ENCODE measurements at regions not wholly inside any gene's neighbourhood (a gene's known extent, or its start where the extent isn't known, plus 50 kb on each side); places are given as distances from the start of the nearest gene placed in this dataset.
"Not testable (repeated sequence)": the region's sequence is repeated elsewhere in the genome, so short reads cannot be mapped to it uniquely, and the experiment has no call there.

- DNase-seq = no peak
Observed at GRCh38 chr14:27267876-27268275, 670.0 kb upstream of the NOVA1 start.

GRCh38 chr14:27270716-27271115, 672.9 kb upstream of the NOVA1 start:
- DNase-seq = no peak

DNA sequence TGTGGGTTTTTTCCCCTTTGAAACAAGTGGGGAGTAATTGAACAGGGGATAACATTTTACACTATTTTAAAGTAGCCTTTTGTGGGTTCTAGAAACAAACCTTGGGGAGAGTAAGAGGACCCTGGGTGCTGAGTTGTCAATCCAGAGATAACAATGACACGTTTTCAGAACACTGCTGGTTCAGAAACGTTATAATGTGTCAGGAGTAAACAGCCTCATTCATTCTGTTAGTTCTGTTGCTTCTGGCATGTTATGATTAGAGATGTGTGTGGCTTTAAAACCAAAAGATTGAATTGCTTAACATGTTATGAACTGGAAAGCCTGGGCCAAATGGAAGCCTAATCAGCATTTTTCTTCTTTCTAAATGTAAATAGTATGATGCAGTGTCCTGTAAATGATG, 680.5 kb upstream of the NOVA1 start:
- DNase-seq = no peak

GRCh38 chr14:27305441-27305945, 707.7 kb upstream of the NOVA1 start:
- DNase-seq = no peak

DNA sequence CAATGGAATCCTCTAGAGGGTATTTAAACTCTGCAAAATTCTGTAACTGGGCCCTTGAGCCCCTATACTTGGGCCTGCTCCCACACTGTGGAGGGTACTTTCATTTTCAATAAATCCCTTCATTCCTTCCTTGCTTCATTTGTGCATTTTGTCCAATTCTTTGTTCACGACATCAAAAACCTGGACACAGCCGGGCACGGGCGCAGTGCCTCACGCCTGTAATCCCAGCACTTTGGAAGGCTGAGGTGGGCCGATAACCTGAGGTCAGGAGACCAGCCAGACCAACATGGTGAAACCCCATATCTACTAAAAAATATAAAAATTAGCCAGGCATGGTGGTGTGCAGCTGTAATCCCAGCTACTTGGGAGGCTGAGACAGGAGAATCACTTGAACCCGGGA, 714.9 kb upstream of the NOVA1 start:
- DNase-seq = not testable (repeated sequence)

DNA sequence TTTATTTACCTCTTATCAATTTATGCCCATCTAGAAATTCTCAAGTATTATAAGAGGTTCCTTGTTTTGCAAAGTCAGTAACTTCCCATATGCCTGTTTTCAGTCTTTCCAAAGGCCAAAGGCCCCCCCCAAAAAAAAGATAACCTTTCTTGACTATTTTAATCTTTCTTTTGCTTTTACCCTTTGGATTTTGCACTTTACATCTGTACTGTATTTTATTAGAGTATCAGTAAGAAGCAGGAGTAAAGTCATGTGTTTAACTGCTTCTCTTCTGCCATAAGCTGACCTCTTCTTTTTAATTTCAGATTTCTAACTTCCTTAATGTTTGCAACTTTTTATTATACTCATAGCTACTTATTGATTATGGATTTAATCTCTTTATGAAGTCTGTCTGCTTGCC, 716.4 kb upstream of the NOVA1 start:
- DNase-seq = no peak

- no peak for DNase-seq
Observed at GRCh38 chr14:27315477-27315876, 717.6 kb upstream of the NOVA1 start.

- no peak for DNase-seq
Observed at GRCh38 chr14:27315947-27316346, 718.1 kb upstream of the NOVA1 start.

- no peak for DNase-seq
Observed at GRCh38 chr14:27318774-27319420, 721.1 kb upstream of the NOVA1 start.

DNA sequence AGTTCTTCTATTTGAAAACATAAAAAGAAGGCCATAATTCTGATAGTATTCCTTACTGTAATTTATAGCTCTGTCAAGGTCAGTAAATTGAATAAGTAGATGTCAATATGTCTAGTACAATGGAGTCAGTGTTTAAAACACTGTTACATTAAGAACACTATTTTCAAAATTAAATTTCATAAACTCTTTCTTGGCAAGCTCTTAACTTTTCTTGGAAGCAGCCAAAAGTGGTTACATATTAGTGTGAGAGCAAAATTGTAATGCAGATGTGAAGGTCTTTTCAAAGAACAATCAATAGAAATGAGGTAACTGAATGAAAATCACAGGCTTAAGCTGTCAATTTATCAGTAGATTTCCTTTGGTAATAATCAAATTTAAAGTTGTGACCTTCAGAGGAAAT, 722.4 kb upstream of the NOVA1 start:
- no peak for DNase-seq

GRCh38 chr14:27327095-27327494, 729.3 kb upstream of the NOVA1 start:
- DNase-seq = no peak

GRCh38 chr14:27338012-27338411, 740.2 kb upstream of the NOVA1 start:
- DNase-seq = no peak

DNA sequence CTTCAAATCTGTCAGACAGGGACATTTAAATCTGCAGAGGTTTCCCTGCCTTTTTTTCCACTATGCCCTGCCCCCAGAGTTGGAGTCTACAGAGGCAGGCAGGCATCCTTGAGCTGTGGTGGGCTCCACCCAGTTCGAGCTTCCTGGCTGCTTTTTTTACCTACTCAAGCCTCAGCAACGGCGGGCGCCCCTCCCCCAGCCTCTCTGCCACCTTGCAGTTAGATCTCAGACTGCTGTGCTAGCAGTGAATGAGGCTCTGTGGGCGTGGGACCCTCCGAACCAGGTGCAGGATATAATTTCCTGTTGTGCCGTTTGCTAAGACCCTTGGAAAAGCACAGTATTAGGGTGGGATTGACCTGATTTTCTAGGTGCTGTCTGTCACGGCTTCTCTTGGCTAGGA, 765.2 kb upstream of the NOVA1 start:
- DNase-seq = not testable (repeated sequence)

DNA sequence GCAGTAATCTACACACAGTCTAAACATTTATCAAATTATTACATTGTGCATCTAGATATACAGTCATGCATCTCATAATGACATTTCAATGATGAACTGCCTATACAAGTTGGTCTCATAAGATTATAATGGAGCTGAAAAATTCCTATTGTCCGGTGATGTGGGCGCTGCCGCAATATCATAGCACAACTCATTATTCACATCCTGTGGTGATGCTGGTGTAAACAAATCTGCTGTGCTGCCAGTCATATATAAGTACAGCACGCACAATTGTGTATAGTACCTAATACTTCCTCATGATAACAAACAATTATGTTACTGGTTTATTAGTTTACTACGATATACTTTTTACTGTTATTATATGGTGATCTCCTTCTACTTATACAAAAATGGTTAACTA, 768.8 kb upstream of the NOVA1 start:
- no peak for DNase-seq

DNA sequence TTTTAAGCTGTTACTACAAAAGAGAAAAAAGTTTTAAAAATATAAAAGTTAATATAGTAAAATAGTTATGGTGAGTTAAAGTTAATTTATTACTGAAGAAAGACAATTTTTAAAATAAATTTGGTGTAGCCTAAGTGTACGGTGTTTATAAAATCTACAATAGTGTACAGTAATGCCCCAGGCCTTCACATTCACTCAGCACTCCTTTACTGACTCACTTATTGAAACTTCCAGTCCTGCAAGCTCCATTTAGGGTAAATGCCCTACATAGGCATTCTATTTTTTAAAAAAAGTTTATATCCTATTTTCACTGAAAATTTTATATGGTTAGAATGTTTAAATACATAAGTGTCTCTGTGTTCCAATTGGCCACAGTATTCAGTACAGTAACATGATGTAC, 769.5 kb upstream of the NOVA1 start:
- no peak for DNase-seq

GRCh38 chr14:27370074-27370473, 772.2 kb upstream of the NOVA1 start:
- no peak for DNase-seq

DNA sequence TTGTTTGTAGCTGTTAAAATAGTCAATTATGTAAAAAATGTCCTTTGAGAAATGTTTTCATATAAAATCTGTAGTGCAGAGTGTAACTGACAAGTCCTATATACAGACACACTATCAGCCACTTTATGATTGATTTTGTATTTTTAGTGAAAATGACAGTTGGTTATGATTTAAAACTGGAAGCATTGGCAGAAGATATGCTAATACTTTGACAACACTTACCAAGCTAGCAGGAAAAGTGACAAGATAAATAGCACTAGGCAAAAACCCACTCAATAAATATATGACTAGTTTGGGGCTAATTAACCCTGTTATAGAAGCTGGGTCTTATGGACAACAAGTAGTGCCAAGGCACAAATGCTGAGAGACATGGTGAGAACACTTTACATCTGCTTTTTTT, 772.9 kb upstream of the NOVA1 start:
- no peak for DNase-seq

GRCh38 chr14:27371209-27371608, 773.4 kb upstream of the NOVA1 start:
- DNase-seq = no peak

GRCh38 chr14:27371868-27372267, 774.0 kb upstream of the NOVA1 start:
- no peak for DNase-seq

GRCh38 chr14:27372771-27373170, 774.9 kb upstream of the NOVA1 start:
- no peak for DNase-seq

DNA sequence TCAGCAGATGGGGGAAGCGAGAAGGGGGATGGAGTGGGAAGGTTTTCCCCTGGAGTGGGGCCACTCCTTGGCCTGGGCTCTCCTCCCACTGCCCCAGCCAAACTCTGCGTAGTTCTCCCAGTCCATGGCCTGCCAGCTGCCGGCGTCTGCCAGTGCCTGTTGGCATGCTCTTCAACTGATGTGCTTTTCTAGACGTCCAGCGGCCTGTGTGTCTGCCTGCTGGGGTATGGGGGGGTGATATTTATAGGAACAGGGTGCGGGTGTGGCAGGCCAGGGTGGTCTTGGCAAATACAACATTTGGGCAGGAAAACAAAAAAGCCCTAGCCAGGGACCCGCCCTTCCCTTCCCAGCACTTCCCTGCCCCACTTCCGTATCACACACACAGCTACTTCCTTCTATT, 786.3 kb upstream of the NOVA1 start:
- no peak for DNase-seq

DNA sequence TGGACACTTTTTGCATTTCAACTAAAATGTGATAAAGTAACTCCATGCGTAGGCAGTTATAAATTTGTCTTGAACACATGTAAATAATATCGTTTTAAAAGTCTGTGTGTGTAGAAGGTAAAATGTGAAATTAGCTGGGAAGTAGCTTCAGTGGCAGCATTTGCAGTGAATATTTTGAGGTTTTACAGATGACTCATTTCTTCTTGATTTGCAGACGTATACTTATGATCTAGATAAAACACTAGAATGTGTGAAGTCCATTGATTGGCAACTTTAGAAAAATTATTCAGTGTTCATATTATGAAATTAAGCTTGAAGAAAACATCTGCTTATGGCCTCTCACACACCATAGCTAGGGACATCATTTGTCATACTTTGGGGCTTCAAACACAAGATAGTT, 788.6 kb upstream of the NOVA1 start:
- no peak for DNase-seq

GRCh38 chr14:27387463-27387862, 789.6 kb upstream of the NOVA1 start:
- DNase-seq = no peak

DNA sequence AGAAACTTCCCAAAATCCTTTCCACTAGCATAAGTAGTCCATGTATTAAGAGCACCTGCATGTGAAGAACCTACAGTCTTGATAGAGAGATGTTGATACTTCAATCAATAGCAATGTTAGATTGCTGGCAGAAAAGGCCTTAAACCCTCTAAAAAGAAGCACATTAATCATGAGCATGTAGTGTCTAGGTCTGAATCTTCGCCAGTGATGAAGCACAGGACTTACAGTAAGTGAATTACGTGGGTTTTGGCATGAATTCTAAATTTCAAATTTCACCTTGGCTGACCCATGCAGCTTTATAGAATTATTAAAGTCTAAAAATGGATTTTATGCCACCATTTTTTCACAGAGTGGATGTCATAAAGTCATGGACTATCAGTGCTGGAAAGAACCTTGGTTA, 791.6 kb upstream of the NOVA1 start:
- DNase-seq = no peak

- no peak for DNase-seq
Observed at GRCh38 chr14:27390155-27390554, 792.3 kb upstream of the NOVA1 start.

Data from right hindlimb (tissue), 1 donor.